Nephron (organoid): ENCODE measurements at regions not wholly inside any gene's neighbourhood (a gene's known extent, or its start where the extent isn't known, plus 50 kb on each side); places are given as distances from the start of the nearest gene placed in this dataset.

ENCODE experiments used
- H3K27ac Mint-ChIP-seq, 3 experiments: 2 replicates each; pipeline ENCODE4 v1.8.0; 2020; ENCODE audit warnings: mixed read lengths in 3 of 3, mild to moderate bottlenecking in 2 of 3, moderate library complexity in 1 of 3
- H3K27me3 Mint-ChIP-seq: 2 replicates; pipeline ENCODE4 v1.8.0; 2021; ENCODE audit warnings: low read depth, mild to moderate bottlenecking, moderate library complexity, mixed read lengths
- H3K36me3 Mint-ChIP-seq: 2 replicates; pipeline ENCODE4 v1.8.0; 2020; ENCODE audit warnings: low read depth, mixed read lengths
- H3K4me1 Mint-ChIP-seq: 2 replicates; pipeline ENCODE4 v1.8.0; 2020; ENCODE audit warnings: mixed read lengths
- H3K4me3 Mint-ChIP-seq, 3 experiments: 2 replicates each; pipeline ENCODE4 v1.8.0; 2020; ENCODE audit warnings: mild to moderate bottlenecking in 3 of 3, mixed read lengths in 3 of 3, moderate library complexity in 2 of 3
- H3K9me3 Mint-ChIP-seq: 2 replicates; pipeline ENCODE4 v1.8.0; 2020; ENCODE audit warnings: mixed read lengths
- CTCF ChIP-seq, 3 experiments: fragments of 200-600 bp; sonication (generic); IDR thresholded peaks; one replicate each; pipeline ENCODE4 v1.5.0; 2021; ENCODE audit warnings: antibody characterized with exemption in 3 of 3; ENCODE audit not compliant: unreplicated experiment in 3 of 3

GRCh38 chr17:74117087-74117698 lies 86.3 kb upstream of the RPL38 start:
- peaks cover 83% of the 10 kb centered on the region for H3K27me3 Mint-ChIP-seq
- peaks cover 39% of the 10 kb centered on the region for H3K4me1 Mint-ChIP-seq
- peaks cover 11% of the 10 kb centered on the region for H3K9me3 Mint-ChIP-seq
- no peaks in the 10 kb centered on the region for H3K36me3 Mint-ChIP-seq
- no peak overlapping the region for H3K27ac Mint-ChIP-seq
- no peak for TF ChIP-seq CTCF (IDR thresholded peaks at IDR 0.05; ENCODE audit: unreplicated experiment in 3 of 3)
- H3K4me3 Mint-ChIP-seq: no peak overlapping the region

GRCh38 chr17:74117999-74118421 lies 85.5 kb upstream of the RPL38 start:
- Mint-ChIP-seq H3K27ac (no peak overlapping the region), H3K36me3 (no peaks in the 10 kb centered on the region), H3K4me1 (peaks cover 40% of the 10 kb centered on the region), H3K4me3 (no peak overlapping the region), H3K9me3 (peaks cover 16% of the 10 kb centered on the region), H3K27me3 (peaks cover 83% of the 10 kb centered on the region)
- peak in 1 of 3 experiments; percentile 10 for TF ChIP-seq CTCF (IDR thresholded peaks at IDR 0.05; ENCODE audit: unreplicated experiment in 3 of 3)

GRCh38 chr17:74118504-74118903 lies 85.0 kb upstream of the RPL38 start:
- H3K36me3 Mint-ChIP-seq: no peaks in the 10 kb centered on the region
- no peak overlapping the region for H3K4me3 Mint-ChIP-seq
- TF ChIP-seq CTCF (IDR thresholded peaks at IDR 0.05; ENCODE audit: unreplicated experiment in 3 of 3): peak; percentile 25 to 38 (median 28)
- peak overlapping the region in 2 of 3 experiments; percentile 6 to 22 for H3K27ac Mint-ChIP-seq
- peaks cover 44% of the 10 kb centered on the region for H3K4me1 Mint-ChIP-seq
- H3K27me3 Mint-ChIP-seq: peaks cover 83% of the 10 kb centered on the region
- peaks cover 19% of the 10 kb centered on the region for H3K9me3 Mint-ChIP-seq

- Mint-ChIP-seq H3K27ac (peak overlapping the region in 1 of 3 experiments; percentile 22), H3K27me3 (peaks cover 83% of the 10 kb centered on the region), H3K36me3 (no peaks in the 10 kb centered on the region), H3K4me1 (peaks cover 39% of the 10 kb centered on the region), H3K9me3 (peaks cover 14% of the 10 kb centered on the region), H3K4me3 (no peak overlapping the region)
- no peak for TF ChIP-seq CTCF (IDR thresholded peaks at IDR 0.05; ENCODE audit: unreplicated experiment in 3 of 3)
Observed at GRCh38 chr17:74119049-74119580, 84.4 kb upstream of the RPL38 start.

GRCh38 chr17:74119965-74120364 lies 83.5 kb upstream of the RPL38 start:
- H3K4me1 Mint-ChIP-seq: peaks cover 40% of the 10 kb centered on the region
- no peak overlapping the region for H3K4me3 Mint-ChIP-seq
- peaks cover 74% of the 10 kb centered on the region for H3K27me3 Mint-ChIP-seq
- peaks cover 14% of the 10 kb centered on the region for H3K9me3 Mint-ChIP-seq
- H3K27ac Mint-ChIP-seq: no peak overlapping the region
- no peak for TF ChIP-seq CTCF (IDR thresholded peaks at IDR 0.05; ENCODE audit: unreplicated experiment in 3 of 3)
- no peaks in the 10 kb centered on the region for H3K36me3 Mint-ChIP-seq

- H3K36me3 Mint-ChIP-seq: no peaks in the 10 kb centered on the region
- H3K9me3 Mint-ChIP-seq: peaks cover 14% of the 10 kb centered on the region
- no peak for TF ChIP-seq CTCF (IDR thresholded peaks at IDR 0.05; ENCODE audit: unreplicated experiment in 3 of 3)
- H3K27ac Mint-ChIP-seq: peak overlapping the region in 2 of 3 experiments; percentile 33 to 35
- no peak overlapping the region for H3K4me3 Mint-ChIP-seq
- H3K27me3 Mint-ChIP-seq: peaks cover 62% of the 10 kb centered on the region
- peaks cover 18% of the 10 kb centered on the region for H3K4me1 Mint-ChIP-seq
Observed at GRCh38 chr17:74123350-74123749, 80.1 kb upstream of the RPL38 start.
